Neural crest cell (in vitro differentiated cells): ENCODE measurements at regions not wholly inside any gene's neighbourhood (a gene's known extent, or its start where the extent isn't known, plus 50 kb on each side); places are given as distances from the start of the nearest gene placed in this dataset.
"Not testable (repeated sequence)": the region's sequence is repeated elsewhere in the genome, so short reads cannot be mapped to it uniquely, and the experiment has no call there.

Experiments
- DNase-seq: peaks from one replicate; pipeline ENCODE4 v3.0.0; 2021; ENCODE audit warnings: low read depth, mixed read lengths, low spot score
- H3K27ac Mint-ChIP-seq: one replicate; pipeline ENCODE4 v1.8.0; 2021; ENCODE audit warnings: mild to moderate bottlenecking, mixed read lengths; ENCODE audit not compliant: unreplicated experiment
- H3K27me3 Mint-ChIP-seq: 2 replicates; pipeline ENCODE4 v1.8.0; 2021; ENCODE audit warnings: low read depth, mild to moderate bottlenecking, mixed read lengths
- H3K36me3 Mint-ChIP-seq: 2 replicates; pipeline ENCODE4 v1.8.0; 2021; ENCODE audit warnings: low read depth, mild to moderate bottlenecking, mixed read lengths
- H3K4me1 Mint-ChIP-seq: 2 replicates; pipeline ENCODE4 v1.8.0; 2021; ENCODE audit warnings: mixed read lengths
- H3K4me3 Mint-ChIP-seq: one replicate; pipeline ENCODE4 v1.8.0; 2021; ENCODE audit warnings: mild to moderate bottlenecking, mixed read lengths
- H3K9me3 Mint-ChIP-seq: 2 replicates; pipeline ENCODE4 v1.8.0; 2021; ENCODE audit warnings: mixed read lengths
- TF ChIP-seq, protein P1 (sequence below): fragments of 200-600 bp; sonication (generic); conservative IDR thresholded peaks from 2 replicates; pipeline ENCODE4 v1.5.0; 2021; ENCODE audit warnings: antibody characterized with exemption, mild to moderate bottlenecking

DNA sequence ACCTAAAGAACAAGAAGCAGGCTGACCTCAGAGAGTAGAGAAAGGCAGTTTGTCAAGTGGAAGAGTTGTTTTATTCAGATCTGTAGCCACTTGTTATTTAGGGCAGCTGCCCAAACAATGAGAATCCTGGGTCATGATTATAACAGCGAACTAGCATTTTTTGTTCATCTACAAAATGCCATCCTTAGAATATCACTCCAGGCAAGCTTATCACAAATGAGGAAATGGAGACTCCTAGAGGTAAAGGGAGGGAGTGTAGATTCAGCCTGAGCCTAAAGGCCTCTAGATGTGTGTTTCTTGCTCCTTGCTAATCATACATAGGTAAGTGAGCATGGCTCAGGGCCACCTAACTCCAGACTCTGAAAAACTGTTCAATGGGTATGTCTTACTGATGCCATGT is 126.1 kb downstream of the HNMT start:
- DNase-seq = no peak

DNA sequence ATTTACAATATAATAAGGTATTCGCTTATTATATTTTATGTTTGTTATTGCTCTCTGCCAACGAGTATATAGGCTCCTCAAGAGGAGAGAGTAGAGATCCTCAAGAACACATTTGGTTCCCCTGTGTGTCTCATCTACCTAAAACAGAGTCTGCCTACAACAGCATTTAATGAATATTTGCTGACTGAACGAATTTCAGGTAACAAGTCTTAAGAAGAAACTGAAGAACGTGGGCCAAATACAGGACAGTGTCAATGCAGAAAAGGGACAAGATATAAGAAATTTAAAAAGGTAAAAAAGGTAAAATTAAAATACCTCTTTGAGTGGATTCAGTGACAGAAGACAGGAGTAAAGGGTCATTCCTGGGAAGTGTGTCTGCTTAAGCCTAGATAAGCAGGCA is 129.2 kb downstream of the HNMT start:
- Mint-ChIP-seq H3K4me1 (no peaks in the 10 kb centered on the region), H3K27me3 (no peaks in the 10 kb centered on the region), H3K36me3 (no peaks in the 10 kb centered on the region), H3K27ac (no peak overlapping the region), H3K4me3 (no peak overlapping the region), H3K9me3 (no peaks in the 10 kb centered on the region)
- DNase-seq = no peak
- TF ChIP-seq, protein P1, sequence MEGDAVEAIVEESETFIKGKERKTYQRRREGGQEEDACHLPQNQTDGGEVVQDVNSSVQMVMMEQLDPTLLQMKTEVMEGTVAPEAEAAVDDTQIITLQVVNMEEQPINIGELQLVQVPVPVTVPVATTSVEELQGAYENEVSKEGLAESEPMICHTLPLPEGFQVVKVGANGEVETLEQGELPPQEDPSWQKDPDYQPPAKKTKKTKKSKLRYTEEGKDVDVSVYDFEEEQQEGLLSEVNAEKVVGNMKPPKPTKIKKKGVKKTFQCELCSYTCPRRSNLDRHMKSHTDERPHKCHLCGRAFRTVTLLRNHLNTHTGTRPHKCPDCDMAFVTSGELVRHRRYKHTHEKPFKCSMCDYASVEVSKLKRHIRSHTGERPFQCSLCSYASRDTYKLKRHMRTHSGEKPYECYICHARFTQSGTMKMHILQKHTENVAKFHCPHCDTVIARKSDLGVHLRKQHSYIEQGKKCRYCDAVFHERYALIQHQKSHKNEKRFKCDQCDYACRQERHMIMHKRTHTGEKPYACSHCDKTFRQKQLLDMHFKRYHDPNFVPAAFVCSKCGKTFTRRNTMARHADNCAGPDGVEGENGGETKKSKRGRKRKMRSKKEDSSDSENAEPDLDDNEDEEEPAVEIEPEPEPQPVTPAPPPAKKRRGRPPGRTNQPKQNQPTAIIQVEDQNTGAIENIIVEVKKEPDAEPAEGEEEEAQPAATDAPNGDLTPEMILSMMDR = no peak

More for the DNA sequence above, 126.1 kb downstream of the HNMT start:
- Mint-ChIP-seq H3K4me1 (no peaks in the 10 kb centered on the region), H3K27me3 (no peaks in the 10 kb centered on the region), H3K9me3 (no peaks in the 10 kb centered on the region), H3K27ac (no peak overlapping the region), H3K36me3 (no peaks in the 10 kb centered on the region), H3K4me3 (no peak overlapping the region)
- TF ChIP-seq, protein P1 = peak; percentile 57

DNA sequence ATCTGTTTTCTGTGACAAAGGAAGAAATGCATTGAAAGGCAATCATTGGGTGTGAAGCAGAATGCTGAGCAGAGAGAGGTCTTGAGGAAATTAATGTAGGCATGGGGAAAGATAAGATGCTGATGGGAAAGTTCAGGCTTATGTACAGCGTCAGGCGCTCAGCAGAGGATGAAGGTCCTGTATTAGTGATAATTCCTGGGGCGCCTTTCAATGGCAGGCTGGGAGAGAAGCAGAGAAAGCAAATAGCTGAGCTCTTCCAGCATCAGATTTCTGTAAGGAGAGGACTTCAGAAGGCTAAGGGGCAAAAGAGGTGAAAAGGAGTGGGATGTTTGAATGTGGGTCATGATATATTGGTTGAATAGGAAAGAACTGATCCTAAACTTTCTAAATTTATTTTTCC is 129.8 kb downstream of the HNMT start:
- TF ChIP-seq, protein P1 = no peak
- Mint-ChIP-seq H3K9me3 (no peaks in the 10 kb centered on the region), H3K4me3 (no peak overlapping the region), H3K27me3 (no peaks in the 10 kb centered on the region), H3K4me1 (no peaks in the 10 kb centered on the region), H3K27ac (no peak overlapping the region), H3K36me3 (no peaks in the 10 kb centered on the region)
- DNase-seq = no peak

DNA sequence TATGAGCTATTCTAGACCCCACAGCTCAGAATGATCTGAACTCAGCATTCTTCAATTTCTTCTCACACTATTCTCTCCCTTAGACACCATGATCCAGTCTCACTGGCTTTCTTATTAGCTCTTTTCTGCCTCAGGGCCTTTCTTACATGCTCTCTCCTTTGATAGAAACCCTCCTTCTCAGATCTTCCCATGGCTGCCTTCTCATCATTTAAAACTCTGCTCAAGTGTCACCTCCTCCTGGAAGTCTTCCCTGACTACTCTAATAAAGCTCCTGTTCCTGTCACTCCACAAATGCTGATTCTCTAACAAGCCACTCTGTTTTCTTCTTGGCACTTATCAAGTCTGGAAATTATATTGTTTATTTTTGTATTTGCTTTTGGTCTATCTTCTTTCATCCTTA is 131.1 kb downstream of the HNMT start:
- Mint-ChIP-seq H3K9me3 (no peaks in the 10 kb centered on the region), H3K27me3 (no peaks in the 10 kb centered on the region)

DNA sequence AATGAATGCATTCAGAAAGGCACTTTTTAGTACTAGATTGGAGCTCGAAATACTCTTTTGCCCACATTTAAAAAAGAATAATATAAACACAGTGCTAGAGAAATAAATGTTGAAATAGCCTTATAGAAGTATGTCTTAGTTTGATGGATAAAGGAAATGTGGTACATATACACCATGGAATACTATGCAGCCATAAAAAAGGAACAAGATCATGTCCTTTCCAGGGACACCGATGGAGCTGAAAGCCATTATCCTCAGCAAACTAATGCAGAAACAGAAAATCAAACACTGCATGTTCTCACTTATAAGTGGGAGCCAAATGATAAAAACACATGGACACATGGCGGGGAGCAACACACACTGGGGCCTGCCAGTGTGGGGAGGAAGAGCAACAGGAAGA is 135.0 kb downstream of the HNMT start:
- DNase-seq, H3K27me3 Mint-ChIP-seq, H3K9me3 Mint-ChIP-seq, H3K27ac Mint-ChIP-seq, H3K4me1 Mint-ChIP-seq, H3K4me3 Mint-ChIP-seq, H3K36me3 Mint-ChIP-seq: not testable (repeated sequence)

More for the DNA sequence above, 131.1 kb downstream of the HNMT start:
- no peak for DNase-seq
- Mint-ChIP-seq H3K4me3 (no peak overlapping the region), H3K27ac (no peak overlapping the region), H3K4me1 (no peaks in the 10 kb centered on the region), H3K36me3 (no peaks in the 10 kb centered on the region)
- TF ChIP-seq, protein P1 = no peak

DNA sequence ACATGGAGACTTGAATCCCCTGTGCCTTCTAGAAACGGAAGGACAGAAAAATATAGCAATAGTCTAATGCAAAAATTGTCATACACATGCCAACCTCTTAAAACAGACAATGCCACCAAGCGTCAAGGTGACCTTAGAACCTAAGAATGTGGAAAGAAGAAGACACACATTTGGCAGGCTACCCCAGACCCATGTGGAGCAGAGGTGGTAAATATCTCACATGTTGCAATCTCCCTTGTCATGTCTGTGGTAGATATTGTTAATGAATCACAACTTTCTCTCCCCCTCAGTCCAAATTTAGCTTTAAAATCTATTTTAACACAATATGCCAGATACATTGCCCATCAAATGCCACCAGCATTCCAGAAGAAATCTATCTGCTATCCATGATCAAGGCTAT is 137.4 kb downstream of the HNMT start:
- TF ChIP-seq, protein P1 = no peak
- no peak overlapping the region for H3K4me3 Mint-ChIP-seq
- no peak overlapping the region for H3K27ac Mint-ChIP-seq
- no peaks in the 10 kb centered on the region for H3K36me3 Mint-ChIP-seq
- no peak for DNase-seq
- H3K27me3 Mint-ChIP-seq = no peaks in the 10 kb centered on the region
- H3K9me3 Mint-ChIP-seq = peaks cover 3% of the 10 kb centered on the region
- peaks cover 11% of the 10 kb centered on the region for H3K4me1 Mint-ChIP-seq
